ENCODE measurements at regions not wholly inside any gene's neighbourhood (a gene's known extent, or its start where the extent isn't known, plus 50 kb on each side); places are given as distances from the start of the nearest gene placed in this dataset.
"Not testable (repeated sequence)": the region's sequence is repeated elsewhere in the genome, so short reads cannot be mapped to it uniquely, and the experiment has no call there.

DNA sequence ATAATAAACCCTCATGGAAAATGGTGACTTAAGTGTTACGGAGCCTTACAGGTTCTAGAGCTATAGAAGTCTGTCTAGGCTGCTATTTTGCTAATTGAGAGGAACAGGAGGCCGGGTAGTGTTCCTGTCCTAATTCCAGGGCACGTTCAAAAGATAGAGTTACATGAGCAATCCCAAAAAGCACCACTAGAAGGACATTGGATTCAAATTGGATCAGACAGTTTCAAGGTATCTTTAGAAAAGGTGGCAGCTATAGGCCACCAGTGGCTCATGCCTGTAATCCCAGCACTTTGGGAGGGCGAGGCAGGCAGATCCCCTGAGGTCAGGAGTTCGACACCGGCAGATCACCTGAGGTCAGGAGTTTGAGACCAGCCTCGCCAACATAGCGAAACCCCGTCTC, 458.8 kb downstream of the TMEM232 start:
- H3K4me3 ChIP-seq (ENCODE audit: insufficient read depth, low read depth, low read length) = no peak overlapping the region
- no peak overlapping the region for H3K27ac ChIP-seq (ENCODE audit: insufficient read depth, low read depth, low read length, poor library complexity, severe bottlenecking)
- H3K27me3 ChIP-seq (ENCODE audit: control insufficient read depth, insufficient read depth, low read length, poor library complexity, severe bottlenecking) = no peaks in the 10 kb centered on the region
- H3K36me3 ChIP-seq (ENCODE audit: control insufficient read depth, insufficient read depth, low read length) = no peaks in the 10 kb centered on the region
- peaks cover 19% of the 10 kb centered on the region for H3K4me1 ChIP-seq (ENCODE audit: control insufficient read depth, insufficient read depth, low read length)
- WGBS, 2 experiments = 90 to 91% methylated on average over 9 of the region's 9 CpGs
- H3K9me3 ChIP-seq (ENCODE audit: control insufficient read depth, low read length) = no peaks in the 10 kb centered on the region

DNA sequence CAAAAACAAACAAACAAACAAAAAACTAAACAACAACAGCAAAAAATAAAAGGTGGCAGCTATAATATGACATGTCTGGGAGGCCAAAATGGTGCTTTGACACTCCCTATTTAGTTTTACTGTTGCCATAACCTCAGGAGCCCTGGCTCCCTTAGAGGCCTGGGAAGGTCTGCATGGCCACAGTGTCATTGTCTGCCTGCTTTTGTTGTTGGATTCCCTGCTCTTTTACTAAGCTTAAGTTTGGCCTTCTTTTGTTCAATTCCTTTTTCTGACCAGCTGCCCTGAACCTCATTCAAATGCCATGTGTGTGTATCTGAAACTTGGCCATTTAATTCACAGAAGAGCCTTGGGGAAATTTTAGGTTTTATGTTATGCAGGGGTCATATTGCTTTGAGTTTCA, 458.2 kb downstream of the TMEM232 start:
- Histone ChIP-seq H3K9me3 (ENCODE audit: control insufficient read depth, low read length) (no peaks in the 10 kb centered on the region), H3K4me1 (ENCODE audit: control insufficient read depth, insufficient read depth, low read length) (peaks cover 19% of the 10 kb centered on the region), H3K4me3 (ENCODE audit: insufficient read depth, low read depth, low read length) (no peak overlapping the region), H3K36me3 (ENCODE audit: control insufficient read depth, insufficient read depth, low read length) (no peaks in the 10 kb centered on the region), H3K27ac (ENCODE audit: insufficient read depth, low read depth, low read length, poor library complexity, severe bottlenecking) (peak overlapping the region; percentile 40), H3K27me3 (ENCODE audit: control insufficient read depth, insufficient read depth, low read length, poor library complexity, severe bottlenecking) (no peaks in the 10 kb centered on the region)

DNA sequence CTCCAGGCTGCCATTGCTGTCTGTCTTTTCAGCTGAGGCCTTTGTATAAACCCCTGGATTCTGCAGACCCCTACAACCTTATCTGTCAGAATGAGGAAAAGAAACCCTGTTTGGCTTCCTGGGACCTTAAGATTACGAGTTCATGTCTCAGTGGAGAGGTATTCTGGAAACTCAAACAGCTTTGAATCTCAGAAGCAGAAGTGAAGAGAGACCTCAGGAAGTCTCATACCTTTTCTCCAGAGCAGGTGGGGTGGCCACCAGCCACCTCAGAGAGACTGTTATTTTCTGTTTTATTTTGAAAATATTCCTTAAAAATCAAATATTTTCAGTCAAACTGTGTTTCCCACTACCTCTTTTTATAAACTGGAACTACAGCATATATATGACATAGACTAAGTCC, 457.5 kb downstream of the TMEM232 start:
- Histone ChIP-seq H3K4me1 (ENCODE audit: control insufficient read depth, insufficient read depth, low read length) (peaks cover 19% of the 10 kb centered on the region), H3K36me3 (ENCODE audit: control insufficient read depth, insufficient read depth, low read length) (no peaks in the 10 kb centered on the region), H3K27ac (ENCODE audit: insufficient read depth, low read depth, low read length, poor library complexity, severe bottlenecking) (peak overlapping the region; percentile 76), H3K9me3 (ENCODE audit: control insufficient read depth, low read length) (no peaks in the 10 kb centered on the region), H3K4me3 (ENCODE audit: insufficient read depth, low read depth, low read length) (no peak overlapping the region), H3K27me3 (ENCODE audit: control insufficient read depth, insufficient read depth, low read length, poor library complexity, severe bottlenecking) (no peaks in the 10 kb centered on the region)
- 50 to 72% methylated on average over 1 of the region's 1 CpG for WGBS, 2 experiments

DNA sequence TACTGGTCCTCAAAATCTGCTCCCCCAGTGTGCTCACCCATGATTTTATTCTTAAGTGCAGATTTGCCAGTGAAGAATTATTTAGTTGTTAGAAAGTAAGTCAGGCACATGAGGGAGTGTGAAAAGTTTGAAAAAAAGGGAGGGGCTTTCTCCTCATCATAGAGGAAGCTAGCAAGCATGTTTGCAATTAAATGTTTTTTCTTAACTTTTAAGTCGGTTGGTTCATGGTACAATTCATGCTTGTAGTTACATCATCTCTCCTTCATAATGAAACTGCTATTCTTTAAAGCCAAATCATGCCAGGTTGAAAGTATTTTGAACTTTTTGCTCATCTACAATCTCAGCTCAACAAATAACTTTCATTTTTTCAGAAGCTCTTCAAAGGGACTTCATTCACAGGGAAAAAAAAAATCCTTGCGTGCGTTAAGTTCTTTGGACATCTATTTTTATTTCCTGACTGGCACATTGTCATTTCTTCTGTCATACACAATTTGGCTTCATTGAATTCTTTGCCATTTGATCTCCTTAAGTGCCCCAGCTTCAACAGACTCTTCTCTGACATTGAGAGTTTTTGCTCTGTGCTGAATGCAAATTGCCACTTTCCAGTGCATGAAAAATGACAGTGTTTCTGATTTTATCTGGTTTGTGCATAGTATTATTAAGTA, 456.9 kb downstream of the TMEM232 start:
- H3K9me3 ChIP-seq (ENCODE audit: control insufficient read depth, low read length) = no peaks in the 10 kb centered on the region
- H3K36me3 ChIP-seq (ENCODE audit: control insufficient read depth, insufficient read depth, low read length) = no peaks in the 10 kb centered on the region
- 96 to 99% methylated on average over 3 of the region's 3 CpGs for WGBS, 2 experiments
- peaks cover 19% of the 10 kb centered on the region for H3K4me1 ChIP-seq (ENCODE audit: control insufficient read depth, insufficient read depth, low read length)
- H3K4me3 ChIP-seq (ENCODE audit: insufficient read depth, low read depth, low read length) = no peak overlapping the region
- H3K27me3 ChIP-seq (ENCODE audit: control insufficient read depth, insufficient read depth, low read length, poor library complexity, severe bottlenecking) = no peaks in the 10 kb centered on the region
- H3K27ac ChIP-seq (ENCODE audit: insufficient read depth, low read depth, low read length, poor library complexity, severe bottlenecking) = no peak overlapping the region

DNA sequence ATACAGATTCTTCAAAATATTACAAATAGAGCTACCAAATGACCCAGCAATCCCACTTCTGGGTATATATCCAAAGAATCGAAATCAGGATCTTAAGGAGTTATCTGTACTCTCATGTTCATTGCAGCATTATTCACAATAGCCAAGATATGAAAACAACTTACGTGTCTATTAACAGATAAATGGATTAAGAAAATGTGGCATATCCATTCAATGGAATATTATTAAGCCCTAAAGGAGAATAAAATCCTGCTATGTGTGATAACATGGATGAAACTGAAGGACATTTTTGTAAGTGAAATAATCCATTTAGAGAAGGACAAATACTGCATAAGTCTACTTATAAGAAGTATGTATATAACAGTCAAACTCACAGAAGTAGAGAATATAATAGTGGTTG, 450.6 kb downstream of the TMEM232 start:
- no peaks in the 10 kb centered on the region for H3K27me3 ChIP-seq (ENCODE audit: control insufficient read depth, insufficient read depth, low read length, poor library complexity, severe bottlenecking)
- no peaks in the 10 kb centered on the region for H3K4me1 ChIP-seq (ENCODE audit: control insufficient read depth, insufficient read depth, low read length)
- no peaks in the 10 kb centered on the region for H3K9me3 ChIP-seq (ENCODE audit: control insufficient read depth, low read length)
- WGBS, 2 experiments = 92 to 93% methylated on average over 1 to 2 of the region's 2 CpGs
- H3K36me3 ChIP-seq (ENCODE audit: control insufficient read depth, insufficient read depth, low read length) = no peaks in the 10 kb centered on the region
- no peak overlapping the region for H3K27ac ChIP-seq (ENCODE audit: insufficient read depth, low read depth, low read length, poor library complexity, severe bottlenecking)
- no peak overlapping the region for H3K4me3 ChIP-seq (ENCODE audit: insufficient read depth, low read depth, low read length)

DNA sequence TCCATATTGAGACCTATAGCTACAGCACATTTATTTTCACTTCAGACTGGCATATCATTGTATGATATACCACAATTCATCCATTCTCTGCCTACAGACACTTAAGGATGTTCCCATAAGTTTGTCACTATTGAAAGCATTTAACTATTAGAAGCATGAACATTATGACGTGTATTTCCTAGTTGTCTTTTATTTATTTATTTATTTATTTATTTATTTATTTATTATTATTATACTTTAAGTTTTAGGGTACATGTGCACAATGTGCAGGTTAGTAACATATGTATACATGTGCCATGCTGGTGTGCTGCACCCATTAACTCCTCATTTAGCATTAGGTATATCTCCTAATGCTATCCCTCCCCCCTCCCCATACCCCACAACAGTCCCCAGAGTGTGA, 448.0 kb downstream of the TMEM232 start:
- not testable (repeated sequence) for H3K36me3 ChIP-seq (ENCODE audit: control insufficient read depth, insufficient read depth, low read length); H3K4me1 ChIP-seq (ENCODE audit: control insufficient read depth, insufficient read depth, low read length); H3K27ac ChIP-seq (ENCODE audit: insufficient read depth, low read depth, low read length, poor library complexity, severe bottlenecking); H3K27me3 ChIP-seq (ENCODE audit: control insufficient read depth, insufficient read depth, low read length, poor library complexity, severe bottlenecking); H3K4me3 ChIP-seq (ENCODE audit: insufficient read depth, low read depth, low read length); H3K9me3 ChIP-seq (ENCODE audit: control insufficient read depth, low read length)
- WGBS, 2 experiments = no CpG with 5 or more reads among the region's 1 CpG

DNA sequence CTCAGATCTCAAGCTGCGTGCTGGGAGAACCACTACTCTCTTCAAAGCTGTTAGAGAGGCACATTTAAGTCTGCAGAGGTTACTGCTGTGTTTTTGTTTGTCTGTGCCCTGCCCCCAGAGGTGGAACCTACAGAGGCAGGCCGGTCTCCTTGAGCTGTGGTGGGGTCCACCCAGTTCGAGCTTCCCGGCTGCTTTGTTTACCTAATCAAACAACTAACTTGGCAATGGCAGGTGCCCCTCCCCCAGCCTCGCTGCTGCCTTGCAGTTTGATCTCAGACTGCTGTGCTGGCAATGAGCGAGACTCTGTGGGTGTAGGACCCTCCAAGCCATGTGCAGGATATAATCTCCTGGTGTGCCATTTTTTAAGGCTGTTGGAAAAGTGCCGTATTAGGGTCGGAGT, 442.4 kb downstream of the TMEM232 start:
- not testable (repeated sequence) for H3K9me3 ChIP-seq (ENCODE audit: control insufficient read depth, low read length); H3K36me3 ChIP-seq (ENCODE audit: control insufficient read depth, insufficient read depth, low read length); H3K27me3 ChIP-seq (ENCODE audit: control insufficient read depth, insufficient read depth, low read length, poor library complexity, severe bottlenecking); H3K4me3 ChIP-seq (ENCODE audit: insufficient read depth, low read depth, low read length); H3K4me1 ChIP-seq (ENCODE audit: control insufficient read depth, insufficient read depth, low read length); H3K27ac ChIP-seq (ENCODE audit: insufficient read depth, low read depth, low read length, poor library complexity, severe bottlenecking)
- WGBS, 2 experiments = 93 to 94% methylated on average over 8 of the region's 8 CpGs

DNA sequence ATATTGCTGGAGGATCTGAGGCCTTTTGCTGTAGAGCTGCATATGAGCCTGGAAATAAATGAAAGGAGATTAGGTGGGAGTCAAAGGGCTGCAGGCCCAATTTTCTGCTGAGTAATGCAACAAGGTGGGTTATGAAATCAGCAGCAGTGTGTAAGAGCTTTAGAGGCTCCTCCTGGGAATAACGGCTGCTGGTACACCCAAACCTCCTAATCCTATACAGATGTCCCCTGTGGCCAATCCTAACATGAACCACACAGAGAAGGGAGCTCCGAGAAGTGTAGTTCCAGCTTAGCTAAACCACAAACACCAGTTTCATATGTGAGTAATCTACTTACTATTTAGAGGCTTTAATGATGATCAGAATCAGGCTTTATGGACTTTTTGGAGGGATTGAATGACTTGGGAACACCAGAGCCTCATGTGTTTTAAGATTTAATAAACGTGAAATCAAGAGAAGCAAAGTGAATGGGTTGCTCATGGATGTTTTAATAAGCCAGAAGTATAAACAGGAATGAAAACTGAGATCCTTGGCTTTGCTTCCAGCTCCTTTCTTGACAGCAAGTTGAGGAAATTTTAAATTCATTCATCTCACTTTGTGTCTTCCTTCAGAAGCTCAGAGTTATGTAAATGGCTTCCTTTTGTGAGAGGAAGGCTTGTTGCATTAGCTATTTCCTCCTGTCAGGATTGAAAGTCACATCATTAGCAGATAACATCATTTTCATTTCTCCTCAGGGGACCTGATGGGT, 437.5 kb downstream of the TMEM232 start:
- no peak overlapping the region for H3K27ac ChIP-seq (ENCODE audit: insufficient read depth, low read depth, low read length, poor library complexity, severe bottlenecking)
- WGBS, 2 experiments = 84 to 93% methylated on average over 2 to 3 of the region's 3 CpGs
- no peaks in the 10 kb centered on the region for H3K9me3 ChIP-seq (ENCODE audit: control insufficient read depth, low read length)
- no peaks in the 10 kb centered on the region for H3K36me3 ChIP-seq (ENCODE audit: control insufficient read depth, insufficient read depth, low read length)
- no peaks in the 10 kb centered on the region for H3K4me1 ChIP-seq (ENCODE audit: control insufficient read depth, insufficient read depth, low read length)
- H3K27me3 ChIP-seq (ENCODE audit: control insufficient read depth, insufficient read depth, low read length, poor library complexity, severe bottlenecking) = no peaks in the 10 kb centered on the region
- H3K4me3 ChIP-seq (ENCODE audit: insufficient read depth, low read depth, low read length) = no peak overlapping the region

DNA sequence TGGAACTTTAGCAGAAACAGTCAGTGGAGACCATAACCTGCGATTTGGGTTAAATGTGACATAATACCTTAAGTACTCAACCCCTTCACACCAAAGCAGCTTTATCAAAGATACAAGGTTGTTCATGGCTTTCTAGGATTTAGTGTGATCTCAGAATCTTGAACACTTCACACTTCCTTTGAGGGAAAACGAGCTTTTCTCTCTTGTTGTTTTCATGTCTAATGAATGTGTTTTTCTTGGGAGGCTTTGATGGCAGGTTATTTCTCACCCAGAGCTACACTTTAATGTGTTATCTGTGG, 437.0 kb downstream of the TMEM232 start:
- no peaks in the 10 kb centered on the region for H3K9me3 ChIP-seq (ENCODE audit: control insufficient read depth, low read length)
- H3K27me3 ChIP-seq (ENCODE audit: control insufficient read depth, insufficient read depth, low read length, poor library complexity, severe bottlenecking) = no peaks in the 10 kb centered on the region
- 90 to 100% methylated on average over 2 of the region's 2 CpGs for WGBS, 2 experiments
- H3K4me1 ChIP-seq (ENCODE audit: control insufficient read depth, insufficient read depth, low read length) = no peaks in the 10 kb centered on the region
- no peak overlapping the region for H3K27ac ChIP-seq (ENCODE audit: insufficient read depth, low read depth, low read length, poor library complexity, severe bottlenecking)
- no peak overlapping the region for H3K4me3 ChIP-seq (ENCODE audit: insufficient read depth, low read depth, low read length)
- H3K36me3 ChIP-seq (ENCODE audit: control insufficient read depth, insufficient read depth, low read length) = no peaks in the 10 kb centered on the region

DNA sequence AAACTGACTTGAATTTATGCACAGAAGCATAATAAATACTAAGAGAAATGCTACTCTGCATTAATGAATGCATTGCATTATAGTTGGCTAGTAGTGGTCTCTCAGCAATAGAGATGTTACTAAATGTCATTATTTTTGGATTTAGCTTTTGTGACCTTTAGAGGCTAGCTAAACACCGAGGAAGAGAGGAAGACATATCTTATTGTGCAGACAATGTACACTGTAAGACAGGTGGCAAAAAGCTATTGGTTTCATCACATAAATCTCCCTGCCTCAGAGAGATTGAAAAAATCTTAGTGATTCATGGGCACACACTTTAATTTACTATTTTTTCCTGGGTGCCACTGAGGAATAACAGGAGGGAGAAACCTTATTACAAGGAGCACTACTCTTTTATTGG, 435.9 kb downstream of the TMEM232 start:
- 75 to 92% methylated on average over 1 of the region's 1 CpG for WGBS, 2 experiments
- H3K27me3 ChIP-seq (ENCODE audit: control insufficient read depth, insufficient read depth, low read length, poor library complexity, severe bottlenecking) = no peaks in the 10 kb centered on the region
- H3K9me3 ChIP-seq (ENCODE audit: control insufficient read depth, low read length) = no peaks in the 10 kb centered on the region
- no peak overlapping the region for H3K4me3 ChIP-seq (ENCODE audit: insufficient read depth, low read depth, low read length)
- H3K4me1 ChIP-seq (ENCODE audit: control insufficient read depth, insufficient read depth, low read length) = no peaks in the 10 kb centered on the region
- H3K27ac ChIP-seq (ENCODE audit: insufficient read depth, low read depth, low read length, poor library complexity, severe bottlenecking) = no peak overlapping the region
- no peaks in the 10 kb centered on the region for H3K36me3 ChIP-seq (ENCODE audit: control insufficient read depth, insufficient read depth, low read length)
